ENCODE measurements at regions not wholly inside any gene's neighbourhood (a gene's known extent, or its start where the extent isn't known, plus 50 kb on each side); places are given as distances from the start of the nearest gene placed in this dataset.

DNA sequence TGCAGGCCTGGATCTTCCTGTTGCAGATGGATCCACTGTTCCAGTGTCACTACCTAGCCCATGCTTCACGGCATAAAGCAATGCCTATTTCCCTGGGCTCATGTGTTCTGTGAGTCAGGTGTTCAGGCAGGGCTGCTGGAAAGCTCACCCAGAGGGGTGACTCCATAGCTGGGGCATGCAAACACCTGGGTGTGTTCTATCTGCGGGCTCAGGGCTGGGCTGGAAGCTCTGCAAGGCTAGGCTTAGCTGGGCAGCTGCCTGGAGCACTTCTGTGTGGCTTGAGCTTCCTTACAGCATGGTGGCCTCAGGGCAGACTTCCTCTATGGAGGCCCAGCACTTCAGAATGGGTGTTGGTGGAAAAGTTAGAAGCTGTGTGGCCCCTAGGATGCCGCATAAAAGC is 139.9 kb downstream of the GADD45G start:
- H4K20me1 ChIP-seq (ENCODE audit: insufficient read depth), result no peaks in the 10 kb centered on the region
- ChIA-PET RAD21 (ENCODE audit: low non-redundant PET in 1 of 2, low total read pairs in 2 of 2, uncharacterized antibody in 2 of 2, unreplicated experiment in 2 of 2) (no interaction called here), POLR2A (no interaction called here), CTCF (no interaction called here)
- no peaks in the 10 kb centered on the region for H3K36me3 ChIP-seq (ENCODE audit: control insufficient read depth in 1 of 2, insufficient read depth in 2 of 2, low read length in 2 of 2)
- intact Hi-C loops (cut with micrococcal nuclease), result no loop called here
- 0 out of 2 replicates have a peak, but pooled peaks have one; percentile 27 for ATAC-seq
- DNase-seq (ENCODE audit: low read depth, low spot score), result no peak
- no peak overlapping the region for H2AFZ ChIP-seq (ENCODE audit: low read depth, low read length, poor library complexity, severe bottlenecking)
- H3K27ac ChIP-seq (ENCODE audit: low read depth, low read length), result no peak overlapping the region
- TF ChIP-seq, protein P1, sequence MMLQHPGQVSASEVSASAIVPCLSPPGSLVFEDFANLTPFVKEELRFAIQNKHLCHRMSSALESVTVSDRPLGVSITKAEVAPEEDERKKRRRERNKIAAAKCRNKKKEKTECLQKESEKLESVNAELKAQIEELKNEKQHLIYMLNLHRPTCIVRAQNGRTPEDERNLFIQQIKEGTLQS (IDR thresholded peaks at IDR 0.05), result no peak
- TF ChIP-seq, protein P2, sequence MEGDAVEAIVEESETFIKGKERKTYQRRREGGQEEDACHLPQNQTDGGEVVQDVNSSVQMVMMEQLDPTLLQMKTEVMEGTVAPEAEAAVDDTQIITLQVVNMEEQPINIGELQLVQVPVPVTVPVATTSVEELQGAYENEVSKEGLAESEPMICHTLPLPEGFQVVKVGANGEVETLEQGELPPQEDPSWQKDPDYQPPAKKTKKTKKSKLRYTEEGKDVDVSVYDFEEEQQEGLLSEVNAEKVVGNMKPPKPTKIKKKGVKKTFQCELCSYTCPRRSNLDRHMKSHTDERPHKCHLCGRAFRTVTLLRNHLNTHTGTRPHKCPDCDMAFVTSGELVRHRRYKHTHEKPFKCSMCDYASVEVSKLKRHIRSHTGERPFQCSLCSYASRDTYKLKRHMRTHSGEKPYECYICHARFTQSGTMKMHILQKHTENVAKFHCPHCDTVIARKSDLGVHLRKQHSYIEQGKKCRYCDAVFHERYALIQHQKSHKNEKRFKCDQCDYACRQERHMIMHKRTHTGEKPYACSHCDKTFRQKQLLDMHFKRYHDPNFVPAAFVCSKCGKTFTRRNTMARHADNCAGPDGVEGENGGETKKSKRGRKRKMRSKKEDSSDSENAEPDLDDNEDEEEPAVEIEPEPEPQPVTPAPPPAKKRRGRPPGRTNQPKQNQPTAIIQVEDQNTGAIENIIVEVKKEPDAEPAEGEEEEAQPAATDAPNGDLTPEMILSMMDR (IDR thresholded peaks at IDR 0.05 in 2 of 3, conservative IDR thresholded peaks at IDR 0.05 in 1 of 3; ENCODE audit: borderline replicate concordance in 1 of 3, insufficient read depth in 1 of 3, low read depth in 2 of 3, low read length in 2 of 3), result no peak
- no peak for TF ChIP-seq ZNF274 (IDR thresholded peaks at IDR 0.05; ENCODE audit: low read depth, low read length)
- TF ChIP-seq SRF (IDR thresholded peaks at IDR 0.05; ENCODE audit: low read depth), result no peak
- TF ChIP-seq YY1 (IDR thresholded peaks at IDR 0.05; ENCODE audit: extremely low read depth, insufficient replicate concordance, low read depth, low read length), result no peak
- TF ChIP-seq POLR2A (IDR thresholded peaks at IDR 0.05; ENCODE audit: borderline replicate concordance, extremely low read depth, insufficient read depth, insufficient read length), result no peak
- TF ChIP-seq, protein P3, sequence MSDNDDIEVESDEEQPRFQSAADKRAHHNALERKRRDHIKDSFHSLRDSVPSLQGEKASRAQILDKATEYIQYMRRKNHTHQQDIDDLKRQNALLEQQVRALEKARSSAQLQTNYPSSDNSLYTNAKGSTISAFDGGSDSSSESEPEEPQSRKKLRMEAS (IDR thresholded peaks at IDR 0.05), result no peak
- TF ChIP-seq EZH2 (IDR thresholded peaks at IDR 0.05), result no peak
- no peak for TF ChIP-seq EZH2phosphoT487 (IDR thresholded peaks at IDR 0.05; ENCODE audit: borderline replicate concordance)
- no peak for TF ChIP-seq CBX3 (IDR thresholded peaks at IDR 0.05; ENCODE audit: low read depth)
- TF ChIP-seq ELF1 (IDR thresholded peaks at IDR 0.05; ENCODE audit: borderline replicate concordance, low read depth), result no peak
- no peak for TF ChIP-seq JUND (IDR thresholded peaks at IDR 0.05)
- TF ChIP-seq, protein P4, sequence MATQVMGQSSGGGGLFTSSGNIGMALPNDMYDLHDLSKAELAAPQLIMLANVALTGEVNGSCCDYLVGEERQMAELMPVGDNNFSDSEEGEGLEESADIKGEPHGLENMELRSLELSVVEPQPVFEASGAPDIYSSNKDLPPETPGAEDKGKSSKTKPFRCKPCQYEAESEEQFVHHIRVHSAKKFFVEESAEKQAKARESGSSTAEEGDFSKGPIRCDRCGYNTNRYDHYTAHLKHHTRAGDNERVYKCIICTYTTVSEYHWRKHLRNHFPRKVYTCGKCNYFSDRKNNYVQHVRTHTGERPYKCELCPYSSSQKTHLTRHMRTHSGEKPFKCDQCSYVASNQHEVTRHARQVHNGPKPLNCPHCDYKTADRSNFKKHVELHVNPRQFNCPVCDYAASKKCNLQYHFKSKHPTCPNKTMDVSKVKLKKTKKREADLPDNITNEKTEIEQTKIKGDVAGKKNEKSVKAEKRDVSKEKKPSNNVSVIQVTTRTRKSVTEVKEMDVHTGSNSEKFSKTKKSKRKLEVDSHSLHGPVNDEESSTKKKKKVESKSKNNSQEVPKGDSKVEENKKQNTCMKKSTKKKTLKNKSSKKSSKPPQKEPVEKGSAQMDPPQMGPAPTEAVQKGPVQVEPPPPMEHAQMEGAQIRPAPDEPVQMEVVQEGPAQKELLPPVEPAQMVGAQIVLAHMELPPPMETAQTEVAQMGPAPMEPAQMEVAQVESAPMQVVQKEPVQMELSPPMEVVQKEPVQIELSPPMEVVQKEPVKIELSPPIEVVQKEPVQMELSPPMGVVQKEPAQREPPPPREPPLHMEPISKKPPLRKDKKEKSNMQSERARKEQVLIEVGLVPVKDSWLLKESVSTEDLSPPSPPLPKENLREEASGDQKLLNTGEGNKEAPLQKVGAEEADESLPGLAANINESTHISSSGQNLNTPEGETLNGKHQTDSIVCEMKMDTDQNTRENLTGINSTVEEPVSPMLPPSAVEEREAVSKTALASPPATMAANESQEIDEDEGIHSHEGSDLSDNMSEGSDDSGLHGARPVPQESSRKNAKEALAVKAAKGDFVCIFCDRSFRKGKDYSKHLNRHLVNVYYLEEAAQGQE (IDR thresholded peaks at IDR 0.05; ENCODE audit: low read depth), result no peak
- no peak for TF ChIP-seq TCF7L2 (IDR thresholded peaks at IDR 0.05; ENCODE audit: borderline replicate concordance, extremely low read depth, insufficient read depth, insufficient read length)
- no peak for TF ChIP-seq SIN3A (IDR thresholded peaks at IDR 0.05; ENCODE audit: low read depth)
- TF ChIP-seq SP1 (IDR thresholded peaks at IDR 0.05; ENCODE audit: low read depth), result no peak
- TF ChIP-seq CEBPB (IDR thresholded peaks at IDR 0.05; ENCODE audit: low read depth), result no peak
- TF ChIP-seq, protein P5, sequence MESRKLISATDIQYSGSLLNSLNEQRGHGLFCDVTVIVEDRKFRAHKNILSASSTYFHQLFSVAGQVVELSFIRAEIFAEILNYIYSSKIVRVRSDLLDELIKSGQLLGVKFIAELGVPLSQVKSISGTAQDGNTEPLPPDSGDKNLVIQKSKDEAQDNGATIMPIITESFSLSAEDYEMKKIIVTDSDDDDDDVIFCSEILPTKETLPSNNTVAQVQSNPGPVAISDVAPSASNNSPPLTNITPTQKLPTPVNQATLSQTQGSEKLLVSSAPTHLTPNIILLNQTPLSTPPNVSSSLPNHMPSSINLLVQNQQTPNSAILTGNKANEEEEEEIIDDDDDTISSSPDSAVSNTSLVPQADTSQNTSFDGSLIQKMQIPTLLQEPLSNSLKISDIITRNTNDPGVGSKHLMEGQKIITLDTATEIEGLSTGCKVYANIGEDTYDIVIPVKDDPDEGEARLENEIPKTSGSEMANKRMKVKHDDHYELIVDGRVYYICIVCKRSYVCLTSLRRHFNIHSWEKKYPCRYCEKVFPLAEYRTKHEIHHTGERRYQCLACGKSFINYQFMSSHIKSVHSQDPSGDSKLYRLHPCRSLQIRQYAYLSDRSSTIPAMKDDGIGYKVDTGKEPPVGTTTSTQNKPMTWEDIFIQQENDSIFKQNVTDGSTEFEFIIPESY (IDR thresholded peaks at IDR 0.05; ENCODE audit: extremely low read depth, insufficient replicate concordance, low read length), result no peak
- no peak overlapping the region for H3K4me3 ChIP-seq (replicated peaks in 1 of 2; ENCODE audit: low read depth in 1 of 2, low read length in 2 of 2)
- H3K9ac ChIP-seq (ENCODE audit: low read length), result no peak overlapping the region
- no peaks in the 10 kb centered on the region for H3K4me1 ChIP-seq (ENCODE audit: control insufficient read depth in 1 of 2, insufficient read depth in 2 of 2, low read length in 2 of 2)
- no peaks in the 10 kb centered on the region for H3K79me2 ChIP-seq (ENCODE audit: insufficient read depth, low read length)
- H3K27me3 ChIP-seq (ENCODE audit: insufficient read depth, low read length), result 0 out of 2 replicates have a peak, but pooled peaks cover 1% of the 10 kb centered on the region
- no peaks in the 10 kb centered on the region for H3K9me3 ChIP-seq (ENCODE audit: control insufficient read depth in 1 of 2, insufficient read depth in 1 of 2, low read depth in 1 of 2, low read length in 2 of 2)
- no peak overlapping the region for H3K4me2 ChIP-seq (ENCODE audit: low read length)
- no TSS peak for BruUV-seq (replicated peaks)
- H3K9me2 ChIP-seq (ENCODE audit: insufficient read depth), result no peaks in the 10 kb centered on the region
